GM23338 (cell line): ENCODE measurements at regions not wholly inside any gene's neighbourhood (a gene's known extent, or its start where the extent isn't known, plus 50 kb on each side); places are given as distances from the start of the nearest gene placed in this dataset.

Experiments used
- ATAC-seq: fragments of 200-7000 bp; cut with Tn5 transposase; 3 replicates; pipeline ENCODE4 v1.9.1; 2020
- DNase-seq: peaks from one replicate; pipeline ENCODE4 v3.0.0-alpha.2; 2015; ENCODE audit warnings: low spot score
- H2AFZ ChIP-seq: fragments of 200-600 bp; sonication (generic); 2 replicates; pipeline ENCODE4 v1.8.0; 2016; ENCODE audit warnings: antibody characterized with exemption, mild to moderate bottlenecking, moderate library complexity
- H3F3A ChIP-seq: fragments of 200-600 bp; sonication (generic); replicated peaks from 2 replicates; pipeline ENCODE4 v1.8.0; 2017; ENCODE audit warnings: antibody characterized with exemption, mixed run types, low read depth
- H3K27ac ChIP-seq: fragments of 200-600 bp; sonication (generic); 2 replicates; pipeline ENCODE4 v1.6.1; 2016; ENCODE audit warnings: low read depth
- H3K27me3 ChIP-seq: fragments of 200-600 bp; sonication (generic); 2 replicates; pipeline ENCODE4 v1.8.0; 2016; ENCODE audit warnings: mild to moderate bottlenecking, mixed run types, moderate library complexity; ENCODE audit not compliant: insufficient read depth
- H3K36me3 ChIP-seq: fragments of 200-600 bp; sonication (generic); 2 replicates; pipeline ENCODE4 v1.8.0; 2016; ENCODE audit warnings: mild to moderate bottlenecking; ENCODE audit not compliant: insufficient read depth
- H3K4me1 ChIP-seq: fragments of 200-600 bp; sonication (generic); 2 replicates; pipeline ENCODE4 v1.8.0; 2016; ENCODE audit warnings: mild to moderate bottlenecking, moderate library complexity; ENCODE audit not compliant: insufficient read depth
- H3K4me2 ChIP-seq: fragments of 200-600 bp; sonication (generic); 2 replicates; pipeline ENCODE4 v1.7.1; 2017; ENCODE audit warnings: mixed run types
- H3K4me3 ChIP-seq: fragments of 200-600 bp; sonication (generic); 2 replicates; pipeline ENCODE4 v1.6.1; 2016; ENCODE audit warnings: mixed run types
- H3K79me2 ChIP-seq: fragments of 200-600 bp; sonication (generic); replicated peaks from 2 replicates; pipeline ENCODE4 v1.8.0; 2017; ENCODE audit warnings: mild to moderate bottlenecking; ENCODE audit not compliant: insufficient read depth
- H3K9me2 ChIP-seq: fragments of 200-600 bp; sonication (generic); 2 replicates; pipeline ENCODE4 v1.8.0; 2017; ENCODE audit not compliant: insufficient read depth
- H4K20me1 ChIP-seq: fragments of 200-600 bp; sonication (generic); replicated peaks from 2 replicates; pipeline ENCODE4 v1.8.0; 2017; ENCODE audit warnings: mild to moderate bottlenecking; ENCODE audit not compliant: insufficient read depth
- H3K27ac Mint-ChIP-seq: 2 replicates; pipeline ENCODE4 v1.8.0; 2020; ENCODE audit warnings: inconsistent platforms, mild to moderate bottlenecking, moderate library complexity, mixed read lengths
- H3K27me3 Mint-ChIP-seq: 3 replicates; pipeline ENCODE4 v1.8.0; 2022; ENCODE audit warnings: low read depth, mild to moderate bottlenecking, moderate library complexity, mixed read lengths, inconsistent platforms; ENCODE audit not compliant: insufficient read depth, poor library complexity
- H3K36me3 Mint-ChIP-seq: 3 replicates; pipeline ENCODE4 v1.8.0; 2021; ENCODE audit warnings: low read depth, mild to moderate bottlenecking, inconsistent platforms, moderate library complexity, mixed read lengths
- H3K4me1 Mint-ChIP-seq: 3 replicates; pipeline ENCODE4 v1.8.0; 2020; ENCODE audit warnings: mild to moderate bottlenecking, inconsistent platforms, mixed read lengths
- H3K4me3 Mint-ChIP-seq: 3 replicates; pipeline ENCODE4 v1.8.0; 2021; ENCODE audit warnings: moderate library complexity, mild to moderate bottlenecking, inconsistent platforms, mixed read lengths
- H3K9me3 Mint-ChIP-seq: 3 replicates; pipeline ENCODE4 v1.8.0; 2020; ENCODE audit warnings: moderate library complexity, mild to moderate bottlenecking, inconsistent platforms, mixed read lengths
- CREB1 ChIP-seq: fragments of 250-450 bp; sonication (Bioruptor Pico); IDR thresholded peaks from 2 replicates; pipeline ENCODE4 v1.5.0; 2020; ENCODE audit warnings: low read depth, mild to moderate bottlenecking, moderate library complexity
- EZH2phosphoT487 ChIP-seq: fragments of 200-600 bp; sonication (generic); IDR thresholded peaks from one replicate; pipeline ENCODE4 v1.8.1; 2018; ENCODE audit warnings: antibody characterized with exemption; ENCODE audit not compliant: unreplicated experiment
- JUNB ChIP-seq: IDR thresholded peaks from one replicate; pipeline ENCODE4 v1.6.1; 2016; ENCODE audit warnings: antibody characterized with exemption; ENCODE audit not compliant: unreplicated experiment
- POLR2AphosphoS5 ChIP-seq: IDR thresholded peaks from 2 replicates; pipeline ENCODE4 v1.6.1; 2016; ENCODE audit warnings: antibody characterized with exemption, low read depth
- STAT1 ChIP-seq: IDR thresholded peaks from one replicate; pipeline ENCODE4 v1.6.1; 2016; ENCODE audit warnings: antibody characterized with exemption; ENCODE audit not compliant: unreplicated experiment
- ZNF114 ChIP-seq: fragments of 250-450 bp; sonication (Bioruptor Pico); IDR thresholded peaks from 2 replicates; pipeline ENCODE4 v1.5.0; 2020; ENCODE audit warnings: mild to moderate bottlenecking, moderate library complexity
- TF ChIP-seq, protein P1 (sequence below), 2 experiments: fragments of 200-600 bp in 1 of 2; sonication (generic) in 1 of 2; conservative IDR thresholded peaks; 2 replicates each; pipeline versions ENCODE4 v1.5.1 to v1.6.1; 2016 to 2017; ENCODE audit warnings: antibody characterized with exemption in 2 of 2, low read depth in 2 of 2, mild to moderate bottlenecking in 2 of 2, moderate library complexity in 1 of 2
- TF ChIP-seq, protein P2 (sequence below): fragments of 250-450 bp; sonication (Bioruptor Pico); IDR thresholded peaks from 2 replicates; pipeline ENCODE4 v1.5.0; 2020; ENCODE audit warnings: mild to moderate bottlenecking, moderate library complexity
- TF ChIP-seq, protein P3 (sequence below): IDR thresholded peaks from 2 replicates; pipeline ENCODE4 v1.6.1; 2016; ENCODE audit warnings: antibody characterized with exemption

DNA sequence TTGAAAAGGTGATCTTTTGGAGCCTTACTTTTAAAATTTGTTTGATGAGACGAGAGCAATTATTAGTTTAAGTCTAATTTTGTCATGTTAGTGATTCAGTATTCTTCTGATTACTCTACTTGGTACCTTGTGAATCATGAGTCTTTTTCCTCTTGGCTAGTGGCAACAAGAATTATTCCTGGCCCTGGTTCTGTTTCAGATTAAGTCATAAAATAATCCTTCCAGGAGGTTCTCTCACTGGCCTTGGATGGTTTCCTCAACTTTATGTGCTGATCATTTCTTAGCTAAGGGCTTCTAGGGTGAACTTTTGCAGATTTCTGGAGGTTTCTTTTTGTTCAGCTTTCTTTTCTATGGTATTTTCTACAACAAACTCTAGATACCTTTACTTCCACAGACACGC lies 741.8 kb upstream of the LUZP2 start:
- Mint-ChIP-seq H3K27me3 (no peaks in the 10 kb centered on the region), H3K4me3 (no peak overlapping the region), H3K4me1 (no peaks in the 10 kb centered on the region), H3K36me3 (peaks cover 7% of the 10 kb centered on the region; the same call in 2 of the 3 replicates), H3K9me3 (peaks cover 8% of the 10 kb centered on the region; the same call in 2 of the 3 replicates), H3K27ac (no peak overlapping the region)
- no peaks in the 10 kb centered on the region for H4K20me1 ChIP-seq
- no peak overlapping the region for H3K4me2 ChIP-seq
- no peaks in the 10 kb centered on the region for H3F3A ChIP-seq
- no peak for TF ChIP-seq STAT1
- no peak overlapping the region for H2AFZ ChIP-seq
- DNase-seq (no peak), ATAC-seq (no peak)
- H3K36me3 ChIP-seq = no peaks in the 10 kb centered on the region
- H3K27me3 ChIP-seq = no peaks in the 10 kb centered on the region
- H3K27ac ChIP-seq = no peak overlapping the region
- H3K9me2 ChIP-seq = 0 out of 2 replicates have a peak, but pooled peaks cover 6% of the 10 kb centered on the region
- no peak overlapping the region for H3K4me3 ChIP-seq
- no peaks in the 10 kb centered on the region for H3K4me1 ChIP-seq
- no peaks in the 10 kb centered on the region for H3K79me2 ChIP-seq

DNA sequence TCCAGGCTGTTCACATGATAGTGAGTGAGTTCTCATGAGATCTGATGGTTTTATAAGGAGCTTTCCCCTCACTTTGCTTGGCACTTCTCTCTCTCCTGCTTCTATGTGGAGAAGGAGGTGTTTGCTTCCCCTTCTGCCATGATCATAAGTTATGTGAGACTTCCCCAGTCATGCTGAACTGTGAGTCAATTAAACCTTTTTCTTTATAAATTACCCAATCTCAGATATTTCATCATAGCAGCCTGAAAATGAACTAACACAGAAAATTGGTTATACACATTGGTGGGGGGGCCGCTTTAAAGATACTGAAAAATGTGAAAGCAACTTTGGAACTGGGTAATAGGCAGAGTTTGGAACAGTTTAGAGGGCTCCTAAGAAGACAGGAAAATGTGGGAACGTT lies 741.1 kb upstream of the LUZP2 start:
- no peak for TF ChIP-seq ZNF114
- TF ChIP-seq, protein P1, sequence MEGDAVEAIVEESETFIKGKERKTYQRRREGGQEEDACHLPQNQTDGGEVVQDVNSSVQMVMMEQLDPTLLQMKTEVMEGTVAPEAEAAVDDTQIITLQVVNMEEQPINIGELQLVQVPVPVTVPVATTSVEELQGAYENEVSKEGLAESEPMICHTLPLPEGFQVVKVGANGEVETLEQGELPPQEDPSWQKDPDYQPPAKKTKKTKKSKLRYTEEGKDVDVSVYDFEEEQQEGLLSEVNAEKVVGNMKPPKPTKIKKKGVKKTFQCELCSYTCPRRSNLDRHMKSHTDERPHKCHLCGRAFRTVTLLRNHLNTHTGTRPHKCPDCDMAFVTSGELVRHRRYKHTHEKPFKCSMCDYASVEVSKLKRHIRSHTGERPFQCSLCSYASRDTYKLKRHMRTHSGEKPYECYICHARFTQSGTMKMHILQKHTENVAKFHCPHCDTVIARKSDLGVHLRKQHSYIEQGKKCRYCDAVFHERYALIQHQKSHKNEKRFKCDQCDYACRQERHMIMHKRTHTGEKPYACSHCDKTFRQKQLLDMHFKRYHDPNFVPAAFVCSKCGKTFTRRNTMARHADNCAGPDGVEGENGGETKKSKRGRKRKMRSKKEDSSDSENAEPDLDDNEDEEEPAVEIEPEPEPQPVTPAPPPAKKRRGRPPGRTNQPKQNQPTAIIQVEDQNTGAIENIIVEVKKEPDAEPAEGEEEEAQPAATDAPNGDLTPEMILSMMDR (conservative IDR thresholded peaks at IDR 0.05; ENCODE audit: low read depth in 2 of 2) = no peak
- TF ChIP-seq CREB1 (CRISPR knock-in tag) = no peak
- TF ChIP-seq JUNB = no peak
- TF ChIP-seq EZH2phosphoT487 = no peak
- TF ChIP-seq, protein P2, sequence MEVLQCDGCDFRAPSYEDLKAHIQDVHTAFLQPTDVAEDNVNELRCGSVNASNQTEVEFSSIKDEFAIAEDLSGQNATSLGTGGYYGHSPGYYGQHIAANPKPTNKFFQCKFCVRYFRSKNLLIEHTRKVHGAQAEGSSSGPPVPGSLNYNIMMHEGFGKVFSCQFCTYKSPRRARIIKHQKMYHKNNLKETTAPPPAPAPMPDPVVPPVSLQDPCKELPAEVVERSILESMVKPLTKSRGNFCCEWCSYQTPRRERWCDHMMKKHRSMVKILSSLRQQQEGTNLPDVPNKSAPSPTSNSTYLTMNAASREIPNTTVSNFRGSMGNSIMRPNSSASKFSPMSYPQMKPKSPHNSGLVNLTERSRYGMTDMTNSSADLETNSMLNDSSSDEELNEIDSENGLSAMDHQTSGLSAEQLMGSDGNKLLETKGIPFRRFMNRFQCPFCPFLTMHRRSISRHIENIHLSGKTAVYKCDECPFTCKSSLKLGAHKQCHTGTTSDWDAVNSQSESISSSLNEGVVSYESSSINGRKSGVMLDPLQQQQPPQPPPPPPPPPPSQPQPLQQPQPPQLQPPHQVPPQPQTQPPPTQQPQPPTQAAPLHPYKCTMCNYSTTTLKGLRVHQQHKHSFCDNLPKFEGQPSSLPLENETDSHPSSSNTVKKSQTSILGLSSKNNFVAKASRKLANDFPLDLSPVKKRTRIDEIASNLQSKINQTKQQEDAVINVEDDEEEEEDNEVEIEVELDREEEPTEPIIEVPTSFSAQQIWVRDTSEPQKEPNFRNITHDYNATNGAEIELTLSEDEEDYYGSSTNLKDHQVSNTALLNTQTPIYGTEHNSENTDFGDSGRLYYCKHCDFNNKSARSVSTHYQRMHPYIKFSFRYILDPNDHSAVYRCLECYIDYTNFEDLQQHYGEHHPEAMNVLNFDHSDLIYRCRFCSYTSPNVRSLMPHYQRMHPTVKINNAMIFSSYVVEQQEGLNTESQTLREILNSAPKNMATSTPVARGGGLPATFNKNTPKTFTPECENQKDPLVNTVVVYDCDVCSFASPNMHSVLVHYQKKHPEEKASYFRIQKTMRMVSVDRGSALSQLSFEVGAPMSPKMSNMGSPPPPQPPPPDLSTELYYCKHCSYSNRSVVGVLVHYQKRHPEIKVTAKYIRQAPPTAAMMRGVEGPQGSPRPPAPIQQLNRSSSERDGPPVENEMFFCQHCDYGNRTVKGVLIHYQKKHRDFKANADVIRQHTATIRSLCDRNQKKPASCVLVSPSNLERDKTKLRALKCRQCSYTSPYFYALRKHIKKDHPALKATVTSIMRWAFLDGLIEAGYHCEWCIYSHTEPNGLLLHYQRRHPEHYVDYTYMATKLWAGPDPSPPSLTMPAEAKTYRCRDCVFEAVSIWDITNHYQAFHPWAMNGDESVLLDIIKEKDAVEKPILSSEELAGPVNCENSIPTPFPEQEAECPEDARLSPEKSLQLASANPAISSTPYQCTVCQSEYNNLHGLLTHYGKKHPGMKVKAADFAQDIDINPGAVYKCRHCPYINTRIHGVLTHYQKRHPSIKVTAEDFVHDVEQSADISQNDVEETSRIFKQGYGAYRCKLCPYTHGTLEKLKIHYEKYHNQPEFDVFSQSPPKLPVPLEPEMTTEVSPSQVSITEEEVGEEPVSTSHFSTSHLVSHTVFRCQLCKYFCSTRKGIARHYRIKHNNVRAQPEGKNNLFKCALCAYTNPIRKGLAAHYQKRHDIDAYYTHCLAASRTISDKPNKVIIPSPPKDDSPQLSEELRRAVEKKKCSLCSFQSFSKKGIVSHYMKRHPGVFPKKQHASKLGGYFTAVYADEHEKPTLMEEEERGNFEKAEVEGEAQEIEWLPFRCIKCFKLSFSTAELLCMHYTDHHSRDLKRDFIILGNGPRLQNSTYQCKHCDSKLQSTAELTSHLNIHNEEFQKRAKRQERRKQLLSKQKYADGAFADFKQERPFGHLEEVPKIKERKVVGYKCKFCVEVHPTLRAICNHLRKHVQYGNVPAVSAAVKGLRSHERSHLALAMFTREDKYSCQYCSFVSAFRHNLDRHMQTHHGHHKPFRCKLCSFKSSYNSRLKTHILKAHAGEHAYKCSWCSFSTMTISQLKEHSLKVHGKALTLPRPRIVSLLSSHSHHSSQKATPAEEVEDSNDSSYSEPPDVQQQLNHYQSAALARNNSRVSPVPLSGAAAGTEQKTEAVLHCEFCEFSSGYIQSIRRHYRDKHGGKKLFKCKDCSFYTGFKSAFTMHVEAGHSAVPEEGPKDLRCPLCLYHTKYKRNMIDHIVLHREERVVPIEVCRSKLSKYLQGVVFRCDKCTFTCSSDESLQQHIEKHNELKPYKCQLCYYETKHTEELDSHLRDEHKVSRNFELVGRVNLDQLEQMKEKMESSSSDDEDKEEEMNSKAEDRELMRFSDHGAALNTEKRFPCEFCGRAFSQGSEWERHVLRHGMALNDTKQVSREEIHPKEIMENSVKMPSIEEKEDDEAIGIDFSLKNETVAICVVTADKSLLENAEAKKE (CRISPR knock-in tag) = no peak
- TF ChIP-seq POLR2AphosphoS5 = no peak
- TF ChIP-seq, protein P3, sequence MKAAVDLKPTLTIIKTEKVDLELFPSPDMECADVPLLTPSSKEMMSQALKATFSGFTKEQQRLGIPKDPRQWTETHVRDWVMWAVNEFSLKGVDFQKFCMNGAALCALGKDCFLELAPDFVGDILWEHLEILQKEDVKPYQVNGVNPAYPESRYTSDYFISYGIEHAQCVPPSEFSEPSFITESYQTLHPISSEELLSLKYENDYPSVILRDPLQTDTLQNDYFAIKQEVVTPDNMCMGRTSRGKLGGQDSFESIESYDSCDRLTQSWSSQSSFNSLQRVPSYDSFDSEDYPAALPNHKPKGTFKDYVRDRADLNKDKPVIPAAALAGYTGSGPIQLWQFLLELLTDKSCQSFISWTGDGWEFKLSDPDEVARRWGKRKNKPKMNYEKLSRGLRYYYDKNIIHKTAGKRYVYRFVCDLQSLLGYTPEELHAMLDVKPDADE = no peak
- no peaks in the 10 kb centered on the region for H3K27me3 ChIP-seq
- no peak overlapping the region for H3K4me2 ChIP-seq
- H3K4me1 ChIP-seq = no peaks in the 10 kb centered on the region
- Mint-ChIP-seq H3K4me3 (no peak overlapping the region), H3K27ac (no peak overlapping the region), H3K36me3 (peaks cover 7% of the 10 kb centered on the region; the same call in 2 of the 3 replicates), H3K4me1 (no peaks in the 10 kb centered on the region), H3K27me3 (no peaks in the 10 kb centered on the region), H3K9me3 (peaks cover 8% of the 10 kb centered on the region; the same call in 2 of the 3 replicates)
- H3K9me2 ChIP-seq = 0 out of 2 replicates have a peak, but pooled peaks cover 6% of the 10 kb centered on the region
- no peaks in the 10 kb centered on the region for H3F3A ChIP-seq
- ATAC-seq (no peak), DNase-seq (no peak)
- H3K4me3 ChIP-seq = no peak overlapping the region
- no peaks in the 10 kb centered on the region for H4K20me1 ChIP-seq
- H3K36me3 ChIP-seq = no peaks in the 10 kb centered on the region
- H2AFZ ChIP-seq = no peak overlapping the region
- H3K27ac ChIP-seq = no peak overlapping the region
- H3K79me2 ChIP-seq = no peaks in the 10 kb centered on the region
